ENCODE measurements at regions not wholly inside any gene's neighbourhood (a gene's known extent, or its start where the extent isn't known, plus 50 kb on each side); places are given as distances from the start of the nearest gene placed in this dataset.

GRCh38 chr15:37370941-37371340 lies 270.6 kb upstream of the MEIS2 start:
- DNase-seq (ENCODE audit: low read depth) = no peak

GRCh38 chr15:37372064-37372463 lies 271.7 kb upstream of the MEIS2 start:
- DNase-seq (ENCODE audit: low read depth) = no peak
- TF ChIP-seq, protein P1, sequence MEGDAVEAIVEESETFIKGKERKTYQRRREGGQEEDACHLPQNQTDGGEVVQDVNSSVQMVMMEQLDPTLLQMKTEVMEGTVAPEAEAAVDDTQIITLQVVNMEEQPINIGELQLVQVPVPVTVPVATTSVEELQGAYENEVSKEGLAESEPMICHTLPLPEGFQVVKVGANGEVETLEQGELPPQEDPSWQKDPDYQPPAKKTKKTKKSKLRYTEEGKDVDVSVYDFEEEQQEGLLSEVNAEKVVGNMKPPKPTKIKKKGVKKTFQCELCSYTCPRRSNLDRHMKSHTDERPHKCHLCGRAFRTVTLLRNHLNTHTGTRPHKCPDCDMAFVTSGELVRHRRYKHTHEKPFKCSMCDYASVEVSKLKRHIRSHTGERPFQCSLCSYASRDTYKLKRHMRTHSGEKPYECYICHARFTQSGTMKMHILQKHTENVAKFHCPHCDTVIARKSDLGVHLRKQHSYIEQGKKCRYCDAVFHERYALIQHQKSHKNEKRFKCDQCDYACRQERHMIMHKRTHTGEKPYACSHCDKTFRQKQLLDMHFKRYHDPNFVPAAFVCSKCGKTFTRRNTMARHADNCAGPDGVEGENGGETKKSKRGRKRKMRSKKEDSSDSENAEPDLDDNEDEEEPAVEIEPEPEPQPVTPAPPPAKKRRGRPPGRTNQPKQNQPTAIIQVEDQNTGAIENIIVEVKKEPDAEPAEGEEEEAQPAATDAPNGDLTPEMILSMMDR (IDR thresholded peaks at IDR 0.05; ENCODE audit: control insufficient read depth, insufficient read depth, low read depth, low read length, missing control alignments) = no peak
- no peak overlapping the region for H3K4me3 ChIP-seq (ENCODE audit: control insufficient read depth, low read depth, low read length)

More at GRCh38 chr15:37370941-37371340, 270.6 kb upstream of the MEIS2 start:
- TF ChIP-seq, protein P1 (IDR thresholded peaks at IDR 0.05; ENCODE audit: control insufficient read depth, insufficient read depth, low read depth, low read length, missing control alignments) = no peak
- H3K4me3 ChIP-seq (ENCODE audit: control insufficient read depth, low read depth, low read length) = no peak overlapping the region

DNA sequence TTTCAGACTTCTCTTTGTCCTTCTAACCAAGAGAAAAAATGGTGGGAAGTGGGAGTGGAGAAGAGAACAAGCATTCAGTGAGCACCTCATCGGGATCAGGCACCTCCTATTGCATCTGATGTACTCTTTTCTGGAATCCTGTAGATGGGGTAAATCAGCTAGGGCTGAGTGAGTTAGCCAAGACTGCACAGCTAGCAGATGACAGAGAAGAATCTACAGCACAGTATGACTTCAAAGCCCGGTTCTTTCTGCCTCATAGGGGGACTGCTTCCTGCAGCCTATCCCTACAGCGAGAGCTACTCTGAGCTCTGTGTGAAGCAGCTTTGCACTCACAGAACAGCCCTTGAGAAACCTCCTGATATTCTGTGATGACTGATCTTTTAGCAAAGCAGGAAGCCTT lies 275.2 kb upstream of the MEIS2 start:
- H3K4me3 ChIP-seq (ENCODE audit: control insufficient read depth, low read depth, low read length) = no peak overlapping the region
- TF ChIP-seq, protein P1 (IDR thresholded peaks at IDR 0.05; ENCODE audit: control insufficient read depth, insufficient read depth, low read depth, low read length, missing control alignments) = no peak
- DNase-seq (ENCODE audit: low read depth) = no peak

- DNase-seq (ENCODE audit: low read depth) = no peak
- TF ChIP-seq, protein P1 (IDR thresholded peaks at IDR 0.05; ENCODE audit: control insufficient read depth, insufficient read depth, low read depth, low read length, missing control alignments) = no peak
- H3K4me3 ChIP-seq (ENCODE audit: control insufficient read depth, low read depth, low read length) = no peak overlapping the region
Measured at GRCh38 chr15:37377428-37377827, 277.1 kb upstream of the MEIS2 start.

- no peak overlapping the region for H3K4me3 ChIP-seq (ENCODE audit: control insufficient read depth, low read depth, low read length)
- DNase-seq (ENCODE audit: low read depth) = no peak
- TF ChIP-seq, protein P1 (IDR thresholded peaks at IDR 0.05; ENCODE audit: control insufficient read depth, insufficient read depth, low read depth, low read length, missing control alignments) = no peak
Measured at GRCh38 chr15:37394402-37395099, 294.2 kb upstream of the MEIS2 start.

DNA sequence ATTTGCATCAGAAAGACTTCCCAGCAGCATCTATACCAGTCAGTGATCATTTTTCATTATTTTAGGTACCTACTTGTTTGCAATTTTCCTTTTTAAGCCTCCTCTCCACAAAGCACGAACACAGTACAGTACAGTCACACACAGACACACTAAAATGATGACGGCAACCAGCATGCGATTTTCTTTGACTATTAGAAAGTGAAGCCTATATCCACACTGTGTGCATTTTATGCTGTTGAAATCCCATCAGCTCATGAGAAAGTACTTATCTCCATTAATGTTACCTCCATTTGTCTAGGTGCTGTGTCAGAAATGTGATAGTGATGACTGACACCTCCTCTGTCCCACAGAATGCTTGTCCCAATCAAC lies 294.7 kb upstream of the MEIS2 start:
- DNase-seq (ENCODE audit: low read depth) = no peak
- TF ChIP-seq, protein P1 (IDR thresholded peaks at IDR 0.05; ENCODE audit: control insufficient read depth, insufficient read depth, low read depth, low read length, missing control alignments) = no peak

More for the DNA sequence above, 294.7 kb upstream of the MEIS2 start:
- no peak overlapping the region for H3K4me3 ChIP-seq (ENCODE audit: control insufficient read depth, low read depth, low read length)

Data from AG09309 (cell line).